GM12872 (cell line): ENCODE measurements at regions not wholly inside any gene's neighbourhood (a gene's known extent, or its start where the extent isn't known, plus 50 kb on each side); places are given as distances from the start of the nearest gene placed in this dataset.
A peak's percentile ranks its signal among the peaks of the same experiment; 100 is the strongest.

ENCODE experiments used
- TF ChIP-seq, protein P1 (sequence below): IDR thresholded peaks from 3 replicates; pipeline ENCODE4 v1.5.1; 2011; ENCODE audit warnings: low read depth, mild to moderate bottlenecking, low read length, moderate library complexity; ENCODE audit not compliant: insufficient read depth

DNA sequence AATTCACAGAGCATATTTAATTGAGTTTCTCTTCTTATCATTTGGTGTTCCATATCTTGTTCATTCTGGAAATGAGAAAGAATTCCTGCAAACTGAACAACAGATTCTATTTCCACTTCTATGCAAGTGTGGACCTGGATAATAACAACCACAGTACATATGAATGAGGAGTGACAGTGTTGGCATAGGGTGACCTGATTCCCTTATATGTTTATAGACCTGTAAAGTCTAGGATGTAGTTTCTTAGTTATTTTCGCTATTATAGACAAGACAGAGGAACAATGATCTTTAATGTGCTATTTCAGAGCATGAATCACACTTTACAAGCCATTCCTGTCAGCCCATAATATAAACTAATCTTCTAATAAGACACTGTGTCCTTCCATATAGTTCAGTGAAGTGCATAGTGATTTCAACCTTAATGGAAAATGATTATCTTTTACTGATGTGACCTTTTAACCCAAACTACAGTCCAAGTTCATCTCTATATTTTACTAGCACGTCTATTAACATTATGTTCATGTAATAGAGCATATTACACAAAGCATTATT is 88.2 kb upstream of the FAM174A start:
- TF ChIP-seq, protein P1, sequence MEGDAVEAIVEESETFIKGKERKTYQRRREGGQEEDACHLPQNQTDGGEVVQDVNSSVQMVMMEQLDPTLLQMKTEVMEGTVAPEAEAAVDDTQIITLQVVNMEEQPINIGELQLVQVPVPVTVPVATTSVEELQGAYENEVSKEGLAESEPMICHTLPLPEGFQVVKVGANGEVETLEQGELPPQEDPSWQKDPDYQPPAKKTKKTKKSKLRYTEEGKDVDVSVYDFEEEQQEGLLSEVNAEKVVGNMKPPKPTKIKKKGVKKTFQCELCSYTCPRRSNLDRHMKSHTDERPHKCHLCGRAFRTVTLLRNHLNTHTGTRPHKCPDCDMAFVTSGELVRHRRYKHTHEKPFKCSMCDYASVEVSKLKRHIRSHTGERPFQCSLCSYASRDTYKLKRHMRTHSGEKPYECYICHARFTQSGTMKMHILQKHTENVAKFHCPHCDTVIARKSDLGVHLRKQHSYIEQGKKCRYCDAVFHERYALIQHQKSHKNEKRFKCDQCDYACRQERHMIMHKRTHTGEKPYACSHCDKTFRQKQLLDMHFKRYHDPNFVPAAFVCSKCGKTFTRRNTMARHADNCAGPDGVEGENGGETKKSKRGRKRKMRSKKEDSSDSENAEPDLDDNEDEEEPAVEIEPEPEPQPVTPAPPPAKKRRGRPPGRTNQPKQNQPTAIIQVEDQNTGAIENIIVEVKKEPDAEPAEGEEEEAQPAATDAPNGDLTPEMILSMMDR = no peak

DNA sequence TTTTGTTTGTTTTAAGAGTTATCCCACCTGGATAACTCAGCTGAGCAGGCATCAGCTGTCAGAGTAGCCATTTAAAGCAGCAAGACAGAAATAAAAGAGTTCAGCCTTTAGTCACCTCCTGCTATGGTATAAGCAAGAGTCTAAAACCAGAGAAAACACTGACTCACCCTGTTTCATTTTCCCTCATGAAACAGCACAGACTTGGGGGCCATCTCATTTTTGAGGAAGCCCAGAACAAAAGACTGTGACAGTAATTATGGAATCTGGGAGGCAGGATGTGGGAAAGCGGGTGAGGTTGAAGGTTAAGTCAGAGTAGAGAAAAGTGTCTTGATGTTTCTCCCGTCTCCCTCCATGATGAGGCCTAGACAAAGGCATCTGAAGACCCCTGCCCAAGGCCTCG is 90.2 kb upstream of the FAM174A start:
- TF ChIP-seq, protein P1 = no peak

DNA sequence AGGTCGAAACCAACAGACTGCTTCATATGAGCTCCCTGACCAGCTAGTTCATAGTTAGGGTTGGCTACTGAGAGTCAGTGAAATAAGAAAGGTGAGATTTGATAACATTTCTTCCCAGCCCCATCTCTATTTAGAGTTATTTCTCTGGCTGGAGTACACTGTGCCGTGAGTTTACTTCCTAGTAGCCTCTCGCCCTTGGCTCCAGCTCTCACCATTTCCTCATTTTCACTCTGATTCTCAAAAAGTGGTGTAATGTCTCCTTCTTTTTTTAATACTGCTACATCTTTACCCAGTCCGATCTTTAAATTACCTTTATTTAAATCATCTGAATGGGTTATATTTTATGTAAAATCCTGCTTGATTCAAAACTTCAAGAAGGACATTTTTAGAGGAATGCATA is 100.4 kb upstream of the FAM174A start:
- TF ChIP-seq, protein P1 = no peak

DNA sequence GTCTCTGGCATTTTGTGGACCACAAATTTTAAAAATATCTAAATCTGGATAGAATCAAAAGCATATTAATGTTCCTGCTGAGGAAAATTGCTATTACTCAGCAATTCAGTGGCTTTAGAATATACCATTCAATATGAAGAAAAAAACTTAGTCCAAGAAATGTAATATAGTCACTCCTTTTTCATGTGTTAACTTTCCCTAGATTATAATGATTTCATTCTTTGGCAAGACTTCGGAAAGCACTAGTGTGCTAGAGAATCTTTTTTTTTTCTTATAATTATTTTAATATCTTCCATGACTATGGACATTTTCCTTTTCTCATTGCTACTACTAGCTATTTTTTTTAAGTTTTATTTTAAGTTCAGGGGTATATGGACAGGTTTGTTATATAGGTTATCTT is 102.4 kb upstream of the FAM174A start:
- TF ChIP-seq, protein P1 = no peak

DNA sequence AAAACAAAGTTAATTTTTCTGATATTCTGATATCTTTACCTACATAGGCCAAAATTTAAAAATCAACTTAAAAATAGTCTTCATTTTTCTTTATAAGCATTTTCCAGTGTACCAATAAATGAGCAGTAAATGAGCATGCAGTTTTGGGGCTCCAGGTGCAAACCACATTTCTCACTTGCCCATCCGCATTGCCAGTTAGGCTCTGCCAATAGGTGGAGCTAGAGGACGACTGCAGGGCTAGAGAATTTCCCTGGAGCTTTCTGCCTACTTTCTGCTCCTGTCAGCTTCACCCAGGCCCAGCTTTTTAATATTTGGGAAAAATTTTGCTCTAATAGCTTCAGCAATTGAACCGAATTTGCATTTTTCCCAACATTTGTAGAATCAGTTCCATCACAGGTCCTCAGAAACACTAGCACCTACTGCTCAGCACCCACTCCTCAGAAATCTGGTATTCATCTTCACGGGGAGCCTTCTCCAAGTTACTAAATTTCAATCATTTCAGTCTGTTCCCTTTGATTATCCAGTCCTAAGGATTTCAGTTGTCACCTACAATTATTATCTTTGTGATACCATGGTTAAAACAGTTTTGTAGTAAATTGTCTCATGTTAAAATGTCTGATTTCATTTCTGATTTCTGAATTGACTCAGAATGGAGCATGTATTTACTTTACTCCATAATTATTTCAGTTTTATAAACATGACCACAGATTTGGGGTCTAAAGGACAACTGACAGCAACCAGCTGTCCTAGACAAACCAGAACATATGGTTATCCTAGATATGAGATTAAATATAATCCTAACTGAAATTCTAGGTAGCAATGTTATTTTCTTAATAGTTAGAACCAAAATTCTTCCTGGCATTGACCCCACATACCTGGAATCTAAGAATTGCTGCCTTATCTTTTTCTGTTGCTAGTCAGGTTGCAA is 104.6 kb upstream of the FAM174A start:
- TF ChIP-seq, protein P1 = peak; percentile 98

DNA sequence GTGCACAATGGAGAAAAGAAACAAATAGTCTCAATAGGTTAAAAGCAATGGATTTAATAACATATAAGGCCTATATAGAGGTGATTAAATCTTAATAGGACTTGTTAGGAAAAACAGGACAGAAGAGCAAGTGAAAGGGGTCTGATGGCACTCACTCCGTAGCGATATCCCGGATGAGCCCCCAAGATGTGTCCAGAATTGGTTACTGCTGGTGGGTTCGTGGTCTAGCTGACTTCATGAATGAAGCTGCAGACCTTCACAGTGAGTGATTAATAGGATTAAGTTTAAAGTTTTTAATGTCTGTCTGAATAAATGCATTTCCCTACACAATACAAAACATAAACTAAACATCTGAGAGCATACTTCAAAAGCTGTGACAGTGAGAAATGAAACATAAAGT is 110.4 kb upstream of the FAM174A start:
- TF ChIP-seq, protein P1 = no peak

DNA sequence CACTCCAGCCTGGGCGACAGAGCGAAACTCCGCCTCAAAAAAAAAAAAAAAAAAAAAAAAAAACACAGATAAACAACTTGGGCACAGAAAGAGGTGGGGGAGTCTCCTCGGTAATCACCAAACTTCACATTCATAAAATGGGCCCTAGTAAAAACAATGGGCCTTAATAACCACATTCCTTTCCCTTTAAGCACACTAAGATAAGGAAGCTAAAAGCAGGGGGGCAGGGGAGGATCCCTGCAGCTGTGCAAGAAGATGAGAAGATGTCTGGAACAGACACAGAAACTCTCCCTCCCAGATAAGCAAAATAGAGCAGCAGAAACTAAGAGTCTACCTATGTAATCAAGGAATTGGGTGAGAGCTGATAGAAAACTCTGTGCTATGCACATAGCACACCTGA is 111.2 kb upstream of the FAM174A start:
- TF ChIP-seq, protein P1 = no peak
